ENCODE measurements at regions not wholly inside any gene's neighbourhood (a gene's known extent, or its start where the extent isn't known, plus 50 kb on each side); places are given as distances from the start of the nearest gene placed in this dataset.

DNA sequence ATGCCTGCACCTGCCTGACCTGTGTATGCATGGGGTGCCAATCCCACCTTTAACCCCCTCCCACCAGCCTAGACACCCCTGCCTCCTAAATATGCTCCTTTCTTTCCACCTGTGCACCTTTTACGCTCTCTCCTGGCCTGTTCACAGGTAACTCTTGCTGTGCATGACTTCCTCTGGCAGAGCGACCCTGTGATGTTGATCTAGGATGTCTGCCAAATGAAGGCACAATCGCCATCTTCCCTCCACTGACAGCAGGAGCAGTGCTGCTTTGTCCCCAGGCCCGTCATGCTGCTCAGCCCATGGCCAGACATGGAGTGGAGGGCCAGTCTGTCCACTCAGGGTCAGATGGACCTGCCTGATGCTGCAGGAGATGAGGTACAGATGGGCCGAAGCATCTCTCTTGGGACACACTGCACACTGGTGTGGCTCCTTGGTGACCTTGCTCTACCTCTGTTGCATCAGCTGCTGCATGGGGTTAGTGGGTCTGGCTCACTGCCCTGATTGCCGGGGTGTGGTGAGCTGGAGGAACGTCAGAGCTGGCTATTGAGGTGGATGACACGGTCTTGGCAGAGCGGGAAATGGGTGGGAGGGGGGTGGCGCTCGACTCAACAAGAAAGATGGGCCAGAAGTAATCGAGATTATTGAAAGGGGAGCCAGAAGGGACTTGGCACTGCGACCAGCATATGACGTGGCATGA is 101.7 kb upstream of the PITX1 start:
- DNase-seq: no peak

DNA sequence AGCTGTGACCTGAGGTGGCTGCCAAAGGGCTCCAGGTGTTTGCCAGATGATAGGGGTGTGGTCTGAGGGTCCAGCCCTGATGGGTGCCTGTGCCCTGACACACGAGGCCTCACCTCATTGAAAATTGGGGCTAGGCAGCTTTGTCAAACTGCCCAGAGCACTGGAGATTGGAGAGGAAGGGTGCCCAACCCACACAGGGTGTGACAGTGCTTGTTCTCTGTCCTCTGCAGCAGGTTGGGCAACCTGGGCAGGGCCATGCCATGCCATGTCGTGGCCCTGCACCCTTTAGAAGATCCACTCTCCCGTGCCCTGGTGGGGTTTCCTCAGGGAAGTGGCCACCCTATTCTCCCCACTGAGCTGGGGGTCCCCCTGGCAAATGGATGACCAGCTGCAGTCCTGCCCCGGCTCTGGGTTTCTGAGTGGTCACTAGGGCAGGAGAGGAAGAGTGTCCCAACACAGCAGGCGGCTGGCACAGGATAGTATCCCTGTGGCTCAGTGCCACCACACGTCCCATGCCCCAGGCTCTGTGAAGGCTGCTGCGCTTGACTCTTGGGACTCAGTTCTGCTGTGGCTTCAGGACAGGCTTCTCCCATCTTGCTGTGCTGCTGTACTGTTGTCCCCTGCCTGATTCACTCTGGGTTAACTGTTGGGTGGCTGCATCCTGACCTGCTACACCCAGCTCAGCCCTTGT is 100.8 kb upstream of the PITX1 start:
- no peak for DNase-seq

DNA sequence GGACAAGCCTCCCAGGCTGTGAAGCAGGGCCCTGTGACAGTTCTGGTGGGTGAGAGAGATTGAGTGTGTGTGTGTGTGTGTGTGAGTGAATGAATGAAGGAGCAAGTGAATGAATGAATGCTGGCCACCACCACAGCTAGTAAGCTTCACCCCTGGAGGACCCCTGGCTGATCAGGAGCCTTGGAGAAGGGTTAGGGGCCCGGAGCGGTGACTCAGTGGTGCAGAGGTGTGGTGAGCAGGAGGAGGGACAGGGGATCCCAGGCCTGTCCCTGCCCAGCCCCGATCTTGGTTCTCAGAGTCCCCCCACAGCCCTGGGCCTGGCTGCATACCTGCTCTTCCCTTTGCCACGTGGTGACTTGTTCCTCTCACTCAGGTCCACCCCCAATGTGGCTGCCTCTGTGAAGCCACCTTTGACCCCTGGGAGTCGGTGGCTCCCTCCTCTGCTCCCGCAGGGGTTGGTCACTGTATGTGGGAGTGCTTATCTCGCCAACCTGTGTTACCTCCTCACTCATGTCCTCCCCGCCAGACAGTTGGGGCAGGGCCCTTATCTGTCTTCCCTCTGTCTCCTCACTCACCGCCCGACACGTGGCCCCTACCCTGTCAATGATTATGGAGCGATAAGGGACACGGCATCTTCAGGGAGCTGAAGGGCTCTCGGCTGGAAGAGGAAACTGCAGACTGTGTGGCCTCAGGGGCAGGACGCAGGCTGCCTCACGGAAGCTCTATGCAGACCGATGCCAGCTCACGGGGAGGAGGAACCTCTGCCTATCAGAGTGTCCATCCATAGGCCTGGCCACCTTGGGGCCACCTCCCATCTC is 99.9 kb upstream of the PITX1 start:
- DNase-seq: no peak

DNA sequence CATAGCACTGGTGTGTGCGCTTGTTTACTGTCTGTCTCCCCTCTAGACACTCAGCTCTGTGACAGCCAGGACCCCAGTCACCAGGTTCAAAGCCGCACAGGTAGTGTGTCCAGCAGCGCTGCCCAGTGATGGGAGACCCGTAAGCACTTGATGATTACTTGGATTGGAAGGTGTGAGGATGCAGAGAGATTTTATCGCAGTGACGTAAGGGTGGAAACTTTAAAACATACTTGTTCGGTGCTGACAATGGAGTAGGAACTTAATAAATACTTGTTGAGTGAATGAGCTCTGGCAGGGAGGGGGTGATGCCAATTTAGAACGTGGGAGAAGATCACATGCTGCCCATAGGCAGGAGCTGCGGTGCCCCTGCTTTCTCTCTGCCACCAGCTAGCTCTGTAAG is 99.2 kb upstream of the PITX1 start:
- no peak for DNase-seq

DNA sequence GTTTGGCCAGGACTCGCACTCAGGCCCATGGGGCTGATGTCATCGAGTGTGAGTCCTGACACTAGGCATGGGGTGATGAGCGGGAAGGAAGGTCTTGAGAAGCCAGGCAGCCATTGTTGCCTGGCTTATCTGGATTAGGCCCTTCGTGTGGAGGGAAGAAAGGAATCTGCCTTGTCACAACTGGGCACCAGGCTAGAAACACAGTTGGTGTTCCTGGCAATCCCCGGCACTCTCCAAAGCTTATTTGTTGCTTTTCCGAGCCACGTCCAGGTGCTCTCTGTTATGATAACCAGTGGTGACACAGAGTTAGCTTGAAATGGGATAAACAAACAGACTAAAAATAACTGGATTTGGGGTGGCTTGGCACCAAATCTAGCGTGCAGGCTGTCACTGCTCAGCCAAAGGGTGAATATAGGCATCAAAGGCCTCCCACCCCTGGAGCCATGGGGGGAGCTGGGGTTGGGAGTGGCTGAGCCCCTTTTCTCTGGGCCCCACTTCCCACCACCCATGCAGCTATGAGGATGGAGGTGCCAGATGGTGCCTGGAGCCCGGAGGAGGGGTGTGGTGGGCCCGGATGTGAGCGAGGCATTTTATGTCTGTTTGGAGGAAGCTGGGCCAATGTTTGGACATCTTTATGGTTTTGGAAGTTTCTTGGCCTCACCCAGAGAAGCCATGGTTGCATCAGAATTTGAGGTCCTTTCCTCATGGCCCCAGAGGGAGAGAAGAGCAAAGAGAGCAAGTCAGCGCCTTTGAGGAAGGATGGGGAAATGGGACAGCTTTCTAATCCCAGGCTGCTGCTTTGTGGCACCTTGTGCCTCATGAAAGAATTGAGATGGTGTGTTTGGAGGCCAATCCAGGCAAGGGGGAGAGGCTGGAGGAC is 98.0 kb upstream of the PITX1 start:
- DNase-seq: no peak

DNA sequence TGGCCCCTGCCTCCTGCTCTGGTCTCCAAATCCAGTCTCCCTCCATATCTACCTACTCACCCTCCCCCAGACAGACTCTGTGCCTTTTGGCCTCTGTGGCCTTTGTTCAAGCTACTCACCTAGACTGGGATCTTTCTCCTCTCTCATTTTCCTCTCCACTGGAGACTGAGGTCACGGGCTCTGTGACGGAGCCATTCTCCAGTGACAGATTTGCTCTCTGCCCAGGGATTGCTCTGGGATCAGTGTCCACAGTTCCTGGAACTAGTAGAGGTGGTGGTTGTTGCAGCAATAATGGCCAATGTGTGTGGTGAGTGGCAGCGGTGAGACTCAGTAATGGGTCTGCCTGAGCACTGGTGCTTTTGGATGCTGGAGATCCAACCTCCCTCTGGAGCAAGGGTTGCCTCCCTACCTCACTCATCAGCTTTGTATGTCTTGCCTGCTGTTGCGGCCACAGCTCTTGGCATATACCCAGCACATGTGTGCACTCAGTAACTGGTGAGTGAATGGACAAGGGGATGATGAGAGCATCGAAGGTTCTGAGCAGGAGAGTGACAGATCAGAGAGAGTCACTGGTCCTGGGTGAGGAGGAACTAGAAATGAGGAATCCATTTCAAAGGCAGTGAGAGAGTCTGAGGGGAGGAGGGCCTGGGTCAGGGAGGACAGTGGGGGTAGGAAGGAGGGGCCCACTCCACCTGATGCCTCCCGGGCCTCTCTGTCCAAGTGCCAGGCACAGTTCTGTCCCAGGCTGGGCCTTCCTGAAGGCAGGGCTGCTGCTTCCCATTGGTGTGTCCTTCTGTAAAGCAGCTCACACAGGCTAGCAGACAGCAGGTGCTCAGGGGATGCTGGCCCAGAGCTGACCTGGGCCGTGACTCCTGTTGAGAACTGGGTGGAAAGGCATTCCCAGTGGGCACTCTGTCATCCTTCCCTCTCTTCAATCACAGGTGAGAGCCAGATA is 96.5 kb upstream of the PITX1 start:
- no peak for DNase-seq

DNA sequence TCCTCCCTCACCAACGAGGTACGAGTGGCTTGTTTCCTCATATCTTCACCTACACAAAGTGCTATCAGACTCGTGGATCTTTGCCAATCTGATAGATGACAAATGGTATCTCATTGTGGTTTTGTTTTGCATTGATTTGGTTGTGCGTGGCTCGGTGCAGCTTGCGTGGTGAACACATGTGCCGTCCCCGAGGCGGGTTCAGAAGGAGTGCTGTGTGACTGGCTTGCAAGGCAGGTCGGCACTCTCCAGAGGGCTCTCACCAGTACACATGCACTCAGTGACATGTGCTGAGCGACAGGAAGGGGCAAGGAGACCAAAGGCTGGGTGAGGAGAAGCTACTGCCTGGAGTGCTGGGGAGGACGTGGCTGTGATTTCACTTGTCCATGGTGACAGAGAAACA is 95.3 kb upstream of the PITX1 start:
- DNase-seq: no peak

DNA sequence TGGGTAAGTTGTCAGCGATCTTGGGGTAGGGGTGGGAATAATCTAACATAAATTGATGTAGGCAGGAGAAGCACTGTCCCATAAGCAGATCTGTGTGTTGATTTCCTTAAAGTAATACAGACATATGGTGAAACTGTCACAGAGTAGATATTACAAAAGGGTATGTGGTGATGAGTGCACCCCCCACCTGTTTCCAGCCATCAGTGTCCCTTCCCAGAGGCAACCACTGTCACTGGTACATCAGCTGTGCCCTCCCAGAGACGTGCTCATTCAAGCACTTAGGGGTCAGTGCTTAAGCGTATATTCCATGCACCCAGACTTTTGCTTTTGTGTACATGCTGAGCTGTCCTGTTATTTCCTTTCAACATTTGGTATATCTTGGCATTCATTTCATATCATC is 94.3 kb upstream of the PITX1 start:
- DNase-seq: no peak

DNA sequence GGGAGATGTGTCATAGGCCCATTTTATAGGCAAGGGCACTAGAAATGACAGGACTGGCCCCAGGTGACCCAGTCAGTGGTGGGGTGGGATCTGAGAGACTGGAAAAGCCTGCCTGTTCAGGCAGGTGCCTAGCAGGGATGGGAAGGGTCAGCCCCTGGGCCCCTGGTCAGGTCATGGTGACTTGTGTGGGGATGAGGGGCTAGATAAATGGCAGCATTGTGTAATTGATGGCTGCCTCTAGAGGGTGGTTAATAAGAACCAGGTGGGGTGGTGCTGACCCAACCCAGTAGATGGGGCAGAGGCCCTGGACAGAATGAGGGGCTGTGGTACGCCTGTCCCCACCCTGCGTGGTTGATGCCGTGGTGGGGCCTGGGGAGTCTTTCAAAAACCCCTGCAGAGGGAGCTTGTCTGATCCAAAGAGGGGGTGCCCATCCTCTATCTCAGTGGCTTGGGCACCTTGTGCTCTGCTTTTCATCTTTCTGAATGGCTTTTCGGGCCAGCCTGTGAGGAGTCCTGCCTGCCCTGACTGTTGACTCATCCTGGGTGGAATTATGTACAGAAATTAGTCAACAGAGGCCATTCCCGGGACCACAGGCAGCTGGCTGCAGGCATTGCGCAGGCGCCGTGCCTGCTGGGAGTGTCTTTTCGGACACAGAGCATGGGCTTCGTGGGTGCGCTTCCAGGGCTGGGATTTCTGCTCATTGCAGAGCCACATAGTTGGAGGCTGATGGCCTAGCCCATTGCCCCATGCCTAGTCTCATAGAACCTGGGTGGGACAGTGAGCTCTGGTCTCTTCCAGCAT is 93.6 kb upstream of the PITX1 start:
- no peak for DNase-seq

DNA sequence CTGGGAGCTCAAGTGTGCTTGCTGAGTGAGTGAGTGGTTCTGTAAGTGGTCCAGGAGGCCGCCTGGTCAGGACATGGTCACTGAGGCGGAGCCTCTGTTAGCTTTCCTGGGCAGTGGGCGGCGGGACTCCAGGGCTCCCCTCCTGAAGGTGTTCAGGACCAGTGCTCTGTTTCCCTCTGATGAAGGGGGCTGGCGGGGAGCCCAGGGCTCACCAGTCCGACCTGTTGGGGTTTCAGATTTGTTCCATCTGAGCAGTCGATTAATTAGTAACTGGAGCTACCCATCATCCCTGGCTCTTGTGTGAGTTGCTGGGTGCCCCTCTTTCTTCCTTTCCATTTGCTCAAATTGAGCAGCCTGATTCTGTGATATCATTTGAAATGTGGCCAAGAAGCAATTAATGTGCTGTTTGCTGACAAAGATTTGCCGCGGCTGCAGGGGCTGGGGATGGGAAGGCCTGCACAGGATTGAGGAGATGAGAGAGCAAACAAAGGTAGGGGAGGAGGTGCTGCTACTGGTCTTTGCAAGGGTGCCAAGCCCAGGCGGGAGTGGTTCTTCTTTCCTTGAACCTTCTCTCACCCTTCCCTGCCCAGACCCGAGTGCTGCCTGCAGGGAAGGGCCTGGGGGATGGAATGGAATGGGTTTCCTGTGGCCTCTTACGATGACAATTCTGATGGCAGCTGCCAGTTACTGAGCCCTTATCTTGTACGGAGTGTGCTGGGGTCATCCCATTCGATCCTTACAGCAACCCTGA is 92.8 kb upstream of the PITX1 start:
- DNase-seq: no peak

DNA sequence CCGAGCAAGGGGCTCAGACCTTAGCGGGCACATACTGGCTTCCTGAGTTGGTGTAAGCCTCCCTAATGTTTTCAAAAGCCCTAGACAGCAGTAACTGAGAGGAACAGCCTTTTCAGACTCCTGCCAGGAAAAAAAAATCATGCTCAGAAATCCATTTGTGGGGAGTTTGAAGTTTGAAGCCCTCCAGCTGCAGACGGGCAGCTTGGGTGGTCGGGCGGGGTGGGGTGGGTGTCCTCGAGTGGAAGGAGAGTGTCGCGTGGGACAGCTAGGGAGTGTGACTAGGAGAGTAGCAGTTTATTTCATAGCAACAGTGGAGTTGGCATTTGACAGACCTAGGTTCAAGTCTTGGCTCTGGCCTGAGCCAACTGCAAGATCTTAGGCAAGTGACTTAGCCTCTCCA is 90.7 kb upstream of the PITX1 start:
- DNase-seq: no peak

DNA sequence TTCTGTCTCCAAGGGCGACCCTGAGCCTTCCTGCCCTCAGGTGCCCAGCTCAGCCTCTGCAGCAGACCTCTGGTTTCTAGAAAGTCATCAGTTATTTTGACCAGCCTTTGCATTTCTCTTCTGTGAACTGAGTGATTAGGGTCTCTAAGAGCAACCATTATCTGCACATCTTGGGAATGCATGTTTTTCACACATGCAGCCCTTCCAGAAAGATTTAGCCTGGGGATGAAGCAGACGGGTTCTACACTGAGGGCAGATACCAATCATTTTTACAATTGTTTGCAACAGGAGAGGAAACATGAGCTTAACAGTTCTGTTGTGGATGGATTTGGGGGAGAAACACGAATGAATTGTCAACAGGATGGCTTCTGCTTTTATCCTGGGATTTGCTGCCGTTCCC is 90.1 kb upstream of the PITX1 start:
- DNase-seq: no peak

DNA sequence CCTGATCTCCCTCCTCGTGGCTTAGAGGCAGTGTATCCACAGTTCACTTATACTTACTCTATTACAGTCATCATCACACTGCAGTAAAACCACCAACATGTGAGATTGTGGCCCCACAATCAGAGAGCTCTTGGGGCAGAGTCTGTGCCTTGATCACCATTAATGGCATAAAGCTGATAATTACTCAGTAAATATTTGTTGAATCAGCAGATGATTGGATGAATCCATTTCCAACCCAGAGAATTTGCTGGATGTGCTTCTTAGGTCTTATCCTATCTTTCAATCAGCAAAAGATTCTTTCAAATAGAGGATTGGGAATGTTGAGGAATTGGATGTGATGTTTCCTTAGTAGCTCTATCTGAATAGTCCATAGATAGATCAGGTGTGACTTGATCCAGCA is 88.8 kb upstream of the PITX1 start:
- DNase-seq: no peak

DNA sequence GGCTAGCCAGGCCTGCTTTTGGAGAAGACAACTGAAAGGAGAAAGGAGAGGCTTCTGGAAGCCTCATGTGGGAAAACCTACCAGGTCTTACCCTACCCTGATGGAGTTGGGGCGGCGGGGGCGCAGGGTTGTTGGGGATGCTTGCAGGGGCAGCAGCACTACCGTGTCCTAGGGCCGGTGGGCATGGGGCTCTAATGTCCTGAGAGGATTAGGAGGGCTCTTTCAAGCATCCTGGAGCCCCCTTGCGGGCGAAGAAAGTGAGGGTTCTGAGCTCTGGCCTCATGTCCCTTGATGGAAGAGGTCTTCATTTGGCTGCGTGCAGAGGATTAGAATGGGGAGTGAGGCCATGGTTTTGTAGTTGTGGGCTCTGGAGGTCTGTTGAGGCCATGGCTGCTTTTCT is 86.9 kb upstream of the PITX1 start:
- no peak for DNase-seq

DNA sequence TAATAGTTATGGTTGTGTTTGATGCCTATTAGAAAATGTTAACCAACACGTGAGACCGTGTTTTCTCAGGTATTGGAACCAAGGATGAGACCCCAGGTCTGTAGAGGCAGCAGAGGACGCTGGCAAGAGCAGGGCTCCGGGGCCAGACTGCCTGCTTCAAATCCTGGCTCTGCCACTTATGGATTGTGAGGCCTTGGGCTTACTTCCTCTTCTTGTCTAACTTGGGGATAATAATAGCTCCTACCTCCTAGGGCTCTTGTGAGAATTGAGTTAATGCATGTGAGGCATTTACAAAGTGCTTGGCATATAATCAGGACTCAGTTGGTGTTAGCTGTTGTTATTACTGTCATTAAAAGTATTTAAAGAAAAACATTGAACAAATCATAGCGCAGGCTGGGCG is 85.5 kb upstream of the PITX1 start:
- no peak for DNase-seq

DNA sequence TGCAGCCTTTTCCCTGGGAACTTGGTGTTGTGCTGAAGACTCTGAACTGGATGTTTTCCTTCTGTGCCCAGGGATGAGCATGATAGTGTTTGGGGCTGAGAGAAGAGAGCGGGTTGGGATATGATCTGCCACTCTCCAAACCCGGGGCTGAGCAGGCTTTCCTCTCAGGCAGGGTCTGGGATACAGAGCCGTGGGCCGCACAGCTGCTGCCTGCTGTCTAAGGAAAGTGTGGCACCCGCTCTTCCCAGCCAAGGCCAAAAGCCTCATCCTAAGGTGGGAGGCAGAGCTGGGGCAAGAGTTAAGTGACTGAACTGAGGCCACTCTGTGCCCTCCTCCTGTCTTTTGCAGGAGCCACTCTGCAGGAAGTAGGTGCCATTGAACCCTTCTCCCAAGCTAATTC is 83.6 kb upstream of the PITX1 start:
- DNase-seq: no peak

DNA sequence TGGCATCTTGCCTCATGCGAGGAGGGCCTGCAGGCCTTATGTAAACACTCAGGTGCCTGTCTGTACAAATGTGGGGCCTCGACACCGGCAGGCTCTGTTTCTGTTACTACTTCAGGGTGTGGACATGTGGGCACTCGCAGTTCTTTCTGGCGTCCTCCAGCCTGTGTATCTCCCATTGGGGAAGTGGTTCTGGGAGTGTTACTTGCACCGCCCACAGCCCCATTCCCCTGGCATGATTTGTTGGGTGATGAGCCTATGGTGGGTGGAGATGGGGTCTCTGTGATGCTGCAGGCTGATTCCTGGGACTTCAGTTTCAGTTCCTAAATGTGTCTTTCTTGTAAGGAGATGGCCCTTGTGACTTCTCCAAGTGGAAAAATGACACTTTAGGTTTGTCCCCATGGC is 82.1 kb upstream of the PITX1 start:
- DNase-seq: no peak

DNA sequence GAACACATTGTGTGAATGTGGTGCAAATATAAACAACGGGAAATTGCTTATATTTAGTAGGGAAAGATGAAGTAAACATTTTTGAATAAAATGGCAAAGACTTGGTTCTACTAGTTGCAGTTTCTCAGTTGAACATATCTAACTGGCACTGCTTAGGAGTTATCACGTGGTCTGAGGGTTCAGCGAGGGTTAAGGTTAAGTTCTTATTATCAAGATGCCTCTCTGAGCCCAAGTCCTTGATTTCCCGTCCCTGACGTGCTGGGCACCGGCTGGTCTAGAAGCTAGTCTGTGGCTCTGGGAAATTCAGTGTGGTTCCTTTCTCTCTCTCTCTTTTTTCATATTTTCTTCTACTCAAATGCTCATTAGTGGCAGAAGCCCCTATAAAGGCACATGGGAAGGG is 81.6 kb upstream of the PITX1 start:
- DNase-seq: no peak

DNA sequence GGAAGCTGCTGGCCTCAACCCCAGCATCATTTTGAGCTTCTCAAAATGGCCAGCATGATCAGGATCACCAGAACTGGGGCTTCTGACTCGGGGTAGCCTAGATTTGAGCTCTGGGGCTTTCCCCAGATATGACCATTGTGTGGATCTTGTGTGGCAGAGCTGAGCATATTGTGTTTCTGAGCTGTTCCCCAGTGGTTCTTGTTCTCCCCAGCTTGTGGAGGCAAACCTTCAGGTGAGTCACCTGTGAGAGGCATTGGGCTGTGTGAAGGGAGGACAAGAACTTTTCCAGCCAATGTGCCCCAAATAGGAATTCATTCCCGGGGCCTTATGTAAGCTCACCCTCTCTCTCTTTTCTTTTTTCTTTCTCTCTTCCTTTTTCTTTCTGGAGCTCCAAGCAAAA is 80.7 kb upstream of the PITX1 start:
- DNase-seq: no peak

DNA sequence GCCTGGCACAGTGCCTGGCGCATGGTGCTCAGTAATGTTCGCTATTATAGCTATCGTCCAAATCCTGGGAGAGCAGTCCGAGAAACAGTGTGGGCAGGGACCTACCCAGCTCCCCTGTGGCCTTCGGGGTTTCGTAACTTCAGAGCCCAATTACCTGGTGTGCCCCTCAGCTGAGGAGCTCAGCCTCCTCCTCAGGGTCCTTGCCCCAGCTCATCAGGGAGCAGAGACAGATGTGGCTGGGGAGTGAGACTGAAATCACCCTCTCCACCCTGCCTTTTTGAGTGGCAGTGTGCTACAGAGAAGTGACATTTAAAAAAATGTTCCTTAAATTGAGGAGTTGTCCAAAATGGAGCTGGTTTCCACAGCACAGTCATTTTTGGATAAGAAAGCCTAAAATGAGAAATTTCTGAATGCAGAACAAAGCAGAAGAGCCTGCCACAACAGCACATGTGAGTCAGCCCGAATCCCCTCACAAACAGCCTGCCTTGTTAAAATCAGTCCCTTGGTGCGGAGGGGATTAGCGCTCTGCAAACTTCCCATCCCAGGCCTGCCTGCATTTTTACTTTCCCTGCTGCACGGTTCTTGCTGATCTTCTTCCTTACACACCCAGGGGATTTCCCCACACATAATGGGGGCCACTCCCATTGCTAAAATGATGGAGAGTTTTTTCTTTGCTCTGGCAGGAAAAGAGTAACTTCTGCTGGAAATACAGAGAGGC is 78.1 kb upstream of the PITX1 start:
- no peak for DNase-seq
